GM21423 (cell line): ENCODE measurements at regions not wholly inside any gene's neighbourhood (a gene's known extent, or its start where the extent isn't known, plus 50 kb on each side); places are given as distances from the start of the nearest gene placed in this dataset.
"Not testable (repeated sequence)": the region's sequence is repeated elsewhere in the genome, so short reads cannot be mapped to it uniquely, and the experiment has no call there.

Source experiments
- ATAC-seq: cut with Tn5 transposase; IDR thresholded peaks from one replicate; pipeline ENCODE4 v1.9.1; 2021; ENCODE audit warnings: mild to moderate bottlenecking, moderate library complexity; ENCODE audit not compliant: unreplicated experiment

- no peak for ATAC-seq
These were observed 96.1 kb downstream of the DAD1 start for GRCh38 chr14:22492622-22493542.

- no peak for ATAC-seq
These were observed 97.1 kb downstream of the DAD1 start for GRCh38 chr14:22491683-22492621.

GRCh38 chr14:22491053-22491452 is 98.0 kb downstream of the DAD1 start:
- not testable (repeated sequence) for ATAC-seq

- ATAC-seq: no peak
These were observed 98.8 kb downstream of the DAD1 start for GRCh38 chr14:22489957-22490950.

- no peak for ATAC-seq
These were observed 99.8 kb downstream of the DAD1 start for GRCh38 chr14:22489244-22489545.

- ATAC-seq: no peak
These were observed 100.3 kb downstream of the DAD1 start for GRCh38 chr14:22488522-22489243.

- no peak for ATAC-seq
These were observed 101.1 kb downstream of the DAD1 start for GRCh38 chr14:22487941-22488340.

GRCh38 chr14:22487401-22487800 is 101.6 kb downstream of the DAD1 start:
- ATAC-seq: no peak

- no peak for ATAC-seq
These were observed 102.3 kb downstream of the DAD1 start for GRCh38 chr14:22486675-22487074.

GRCh38 chr14:22485649-22486048 is 103.4 kb downstream of the DAD1 start:
- no peak for ATAC-seq

GRCh38 chr14:22485178-22485577 is 103.8 kb downstream of the DAD1 start:
- ATAC-seq: no peak

- no peak for ATAC-seq
These were observed 104.4 kb downstream of the DAD1 start for GRCh38 chr14:22484632-22485031.

- no peak for ATAC-seq
These were observed 105.0 kb downstream of the DAD1 start for GRCh38 chr14:22483863-22484593.

GRCh38 chr14:22482782-22483553 is 106.1 kb downstream of the DAD1 start:
- ATAC-seq: no peak

GRCh38 chr14:22482085-22482694 is 106.8 kb downstream of the DAD1 start:
- no peak for ATAC-seq

GRCh38 chr14:22481546-22481945 is 107.5 kb downstream of the DAD1 start:
- no peak for ATAC-seq

GRCh38 chr14:22479776-22480464 is 109.1 kb downstream of the DAD1 start:
- no peak for ATAC-seq
